Body of pancreas (tissue), 4 donors: ENCODE measurements at regions not wholly inside any gene's neighbourhood (a gene's known extent, or its start where the extent isn't known, plus 50 kb on each side); places are given as distances from the start of the nearest gene placed in this dataset.

Experiments
- POLR2A ChIP-seq, 3 donors: fragments of 450-650 bp; IDR thresholded peaks; one replicate each; pipeline ENCODE4 v1.6.1; 2016; ENCODE audit warnings: antibody characterized with exemption in 3 of 3, mild to moderate bottlenecking in 2 of 3
- TF ChIP-seq, protein P1 (sequence below), 7 experiments: fragments of 450-650 bp in 4 of 7; fragments of 200-600 bp in 3 of 7; sonication (generic) in 3 of 7; IDR thresholded peaks; one replicate each; pipeline ENCODE4 v1.5.1; 2016 to 2019; ENCODE audit warnings: antibody characterized with exemption in 7 of 7

DNA sequence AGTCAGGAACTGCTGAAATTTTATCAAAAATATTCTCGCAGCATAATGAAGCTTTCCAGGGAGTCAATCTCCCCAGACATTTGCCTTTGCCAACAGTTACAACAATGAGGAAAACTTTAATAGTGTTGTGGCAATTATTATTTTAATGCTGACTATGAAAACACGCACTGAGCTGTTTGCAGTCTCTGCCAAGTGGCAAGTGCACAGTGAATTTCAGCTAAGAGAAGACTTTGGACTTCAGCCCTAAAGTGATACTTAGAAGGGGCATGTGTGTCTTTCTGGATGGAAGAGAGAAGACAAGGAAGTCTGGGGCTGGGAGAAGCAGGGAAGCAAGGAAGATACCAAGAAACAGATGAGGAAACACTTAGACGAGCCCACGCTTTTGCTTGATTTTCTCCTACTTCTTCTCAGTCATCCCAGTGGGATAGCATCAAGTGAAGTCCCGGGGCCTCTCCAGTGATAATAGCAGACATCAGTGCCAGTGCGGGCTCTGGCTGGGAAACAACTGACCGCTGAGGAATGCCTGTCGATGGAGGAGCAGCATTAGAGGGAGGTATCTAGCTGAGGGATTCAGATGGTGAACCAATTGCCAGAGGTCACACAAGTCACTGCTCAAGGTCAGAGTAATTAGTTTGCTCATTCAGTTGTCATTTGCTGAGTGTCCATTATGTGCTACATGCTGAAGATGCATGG lies 196.3 kb downstream of the TTLL7 start:
- TF ChIP-seq, protein P1, sequence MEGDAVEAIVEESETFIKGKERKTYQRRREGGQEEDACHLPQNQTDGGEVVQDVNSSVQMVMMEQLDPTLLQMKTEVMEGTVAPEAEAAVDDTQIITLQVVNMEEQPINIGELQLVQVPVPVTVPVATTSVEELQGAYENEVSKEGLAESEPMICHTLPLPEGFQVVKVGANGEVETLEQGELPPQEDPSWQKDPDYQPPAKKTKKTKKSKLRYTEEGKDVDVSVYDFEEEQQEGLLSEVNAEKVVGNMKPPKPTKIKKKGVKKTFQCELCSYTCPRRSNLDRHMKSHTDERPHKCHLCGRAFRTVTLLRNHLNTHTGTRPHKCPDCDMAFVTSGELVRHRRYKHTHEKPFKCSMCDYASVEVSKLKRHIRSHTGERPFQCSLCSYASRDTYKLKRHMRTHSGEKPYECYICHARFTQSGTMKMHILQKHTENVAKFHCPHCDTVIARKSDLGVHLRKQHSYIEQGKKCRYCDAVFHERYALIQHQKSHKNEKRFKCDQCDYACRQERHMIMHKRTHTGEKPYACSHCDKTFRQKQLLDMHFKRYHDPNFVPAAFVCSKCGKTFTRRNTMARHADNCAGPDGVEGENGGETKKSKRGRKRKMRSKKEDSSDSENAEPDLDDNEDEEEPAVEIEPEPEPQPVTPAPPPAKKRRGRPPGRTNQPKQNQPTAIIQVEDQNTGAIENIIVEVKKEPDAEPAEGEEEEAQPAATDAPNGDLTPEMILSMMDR (IDR thresholded peaks at IDR 0.05): no peak
- TF ChIP-seq POLR2A (IDR thresholded peaks at IDR 0.05): no peak
